IPS-15b (cell line): ENCODE measurements at regions not wholly inside any gene's neighbourhood (a gene's known extent, or its start where the extent isn't known, plus 50 kb on each side); places are given as distances from the start of the nearest gene placed in this dataset.

Experiments used
- H3K27me3 ChIP-seq: one replicate; pipeline ENCODE4 v1.6.1; 2013; ENCODE audit warnings: low read length; ENCODE audit not compliant: control insufficient read depth, insufficient read depth
- H3K36me3 ChIP-seq: one replicate; pipeline ENCODE4 v1.6.1; 2013; ENCODE audit warnings: low read length; ENCODE audit not compliant: control insufficient read depth, insufficient read depth
- H3K4me1 ChIP-seq: one replicate; pipeline ENCODE4 v1.6.1; 2013; ENCODE audit warnings: mild to moderate bottlenecking, low read length; ENCODE audit not compliant: control insufficient read depth, insufficient read depth
- H3K4me3 ChIP-seq: one replicate; pipeline ENCODE4 v1.5.1; 2013; ENCODE audit warnings: low read depth, low read length
- H3K9ac ChIP-seq: one replicate; pipeline ENCODE4 v1.6.1; 2013; ENCODE audit warnings: low read depth, mild to moderate bottlenecking, low read length
- H3K9me3 ChIP-seq: one replicate; pipeline ENCODE4 v1.6.1; 2013; ENCODE audit warnings: mild to moderate bottlenecking, low read length; ENCODE audit not compliant: control insufficient read depth, insufficient read depth

- H3K4me1 ChIP-seq: peaks cover 5% of the 10 kb centered on the region
- no peaks in the 10 kb centered on the region for H3K36me3 ChIP-seq
- H3K27me3 ChIP-seq: no peaks in the 10 kb centered on the region
- H3K9ac ChIP-seq: no peak overlapping the region
- no peaks in the 10 kb centered on the region for H3K9me3 ChIP-seq
- no peak overlapping the region for H3K4me3 ChIP-seq
Observed at GRCh38 chr12:77357655-77358054, 292.3 kb upstream of the E2F7 start.

GRCh38 chr12:77354766-77355362 lies 289.5 kb upstream of the E2F7 start:
- Histone ChIP-seq H3K9ac (no peak overlapping the region), H3K4me3 (no peak overlapping the region), H3K9me3 (no peaks in the 10 kb centered on the region), H3K27me3 (no peaks in the 10 kb centered on the region), H3K36me3 (no peaks in the 10 kb centered on the region), H3K4me1 (no peaks in the 10 kb centered on the region)

- no peaks in the 10 kb centered on the region for H3K27me3 ChIP-seq
- H3K9me3 ChIP-seq: no peaks in the 10 kb centered on the region
- no peaks in the 10 kb centered on the region for H3K36me3 ChIP-seq
- no peak overlapping the region for H3K4me3 ChIP-seq
- H3K4me1 ChIP-seq: no peaks in the 10 kb centered on the region
- no peak overlapping the region for H3K9ac ChIP-seq
Observed at GRCh38 chr12:77352946-77353345, 287.6 kb upstream of the E2F7 start.

GRCh38 chr12:77351860-77352259 lies 286.5 kb upstream of the E2F7 start:
- H3K4me3 ChIP-seq: no peak overlapping the region
- no peaks in the 10 kb centered on the region for H3K9me3 ChIP-seq
- no peaks in the 10 kb centered on the region for H3K36me3 ChIP-seq
- no peak overlapping the region for H3K9ac ChIP-seq
- no peaks in the 10 kb centered on the region for H3K4me1 ChIP-seq
- no peaks in the 10 kb centered on the region for H3K27me3 ChIP-seq

- no peaks in the 10 kb centered on the region for H3K4me1 ChIP-seq
- H3K9ac ChIP-seq: no peak overlapping the region
- H3K36me3 ChIP-seq: no peaks in the 10 kb centered on the region
Observed at GRCh38 chr12:77349689-77350370, 284.5 kb upstream of the E2F7 start.

GRCh38 chr12:77347017-77347416 lies 281.6 kb upstream of the E2F7 start:
- H3K4me3 ChIP-seq: no peak overlapping the region
- no peaks in the 10 kb centered on the region for H3K4me1 ChIP-seq
- H3K27me3 ChIP-seq: no peaks in the 10 kb centered on the region
- no peaks in the 10 kb centered on the region for H3K9me3 ChIP-seq
- no peak overlapping the region for H3K9ac ChIP-seq
- H3K36me3 ChIP-seq: no peaks in the 10 kb centered on the region

More at GRCh38 chr12:77349689-77350370, 284.5 kb upstream of the E2F7 start:
- no peak overlapping the region for H3K4me3 ChIP-seq
- H3K9me3 ChIP-seq: no peaks in the 10 kb centered on the region
- H3K27me3 ChIP-seq: no peaks in the 10 kb centered on the region

GRCh38 chr12:77345336-77345735 lies 280.0 kb upstream of the E2F7 start:
- H3K36me3 ChIP-seq: no peaks in the 10 kb centered on the region
- H3K9ac ChIP-seq: no peak overlapping the region
- no peaks in the 10 kb centered on the region for H3K27me3 ChIP-seq
- H3K4me1 ChIP-seq: no peaks in the 10 kb centered on the region
- no peaks in the 10 kb centered on the region for H3K9me3 ChIP-seq
- H3K4me3 ChIP-seq: no peak overlapping the region

- Histone ChIP-seq H3K36me3 (no peaks in the 10 kb centered on the region), H3K9me3 (no peaks in the 10 kb centered on the region), H3K9ac (no peak overlapping the region), H3K27me3 (no peaks in the 10 kb centered on the region), H3K4me1 (no peaks in the 10 kb centered on the region), H3K4me3 (no peak overlapping the region)
Observed at GRCh38 chr12:77344651-77345050, 279.3 kb upstream of the E2F7 start.

- H3K9ac ChIP-seq: no peak overlapping the region
- no peak overlapping the region for H3K4me3 ChIP-seq
- H3K27me3 ChIP-seq: no peaks in the 10 kb centered on the region
- H3K36me3 ChIP-seq: no peaks in the 10 kb centered on the region
- H3K9me3 ChIP-seq: no peaks in the 10 kb centered on the region
- no peaks in the 10 kb centered on the region for H3K4me1 ChIP-seq
Observed at GRCh38 chr12:77343291-77343690, 277.9 kb upstream of the E2F7 start.

- Histone ChIP-seq H3K9me3 (no peaks in the 10 kb centered on the region), H3K9ac (no peak overlapping the region), H3K36me3 (no peaks in the 10 kb centered on the region), H3K27me3 (no peaks in the 10 kb centered on the region), H3K4me1 (no peaks in the 10 kb centered on the region), H3K4me3 (no peak overlapping the region)
Observed at GRCh38 chr12:77342253-77342652, 276.9 kb upstream of the E2F7 start.

GRCh38 chr12:77339610-77340009 lies 274.2 kb upstream of the E2F7 start:
- Histone ChIP-seq H3K4me3 (no peak overlapping the region), H3K4me1 (no peaks in the 10 kb centered on the region), H3K9me3 (no peaks in the 10 kb centered on the region), H3K9ac (no peak overlapping the region), H3K36me3 (no peaks in the 10 kb centered on the region), H3K27me3 (no peaks in the 10 kb centered on the region)

GRCh38 chr12:77337362-77337761 lies 272.0 kb upstream of the E2F7 start:
- no peaks in the 10 kb centered on the region for H3K36me3 ChIP-seq
- no peaks in the 10 kb centered on the region for H3K4me1 ChIP-seq
- H3K9ac ChIP-seq: no peak overlapping the region
- H3K9me3 ChIP-seq: no peaks in the 10 kb centered on the region
- H3K4me3 ChIP-seq: no peak overlapping the region
- H3K27me3 ChIP-seq: no peaks in the 10 kb centered on the region
